Activated CD4-positive, alpha-beta T cell treated with anti-CD3 and anti-CD28 coated beads for 24 hours (primary cell): ENCODE measurements at regions not wholly inside any gene's neighbourhood (a gene's known extent, or its start where the extent isn't known, plus 50 kb on each side); places are given as distances from the start of the nearest gene placed in this dataset.

Experiments
- DNase-seq, 2 donors: peaks; one replicate each; pipeline ENCODE4 v3.0.0-alpha.2; 2020; ENCODE audit warnings: low read depth in 2 of 2

- DNase-seq: no peak
These were observed 1961.9 kb upstream of the ADGRL3 start for GRCh38 chr4:59238212-59238611.

GRCh38 chr4:59240011-59240410 lies 1960.1 kb upstream of the ADGRL3 start:
- DNase-seq: no peak

GRCh38 chr4:59243038-59243437 lies 1957.1 kb upstream of the ADGRL3 start:
- no peak for DNase-seq

GRCh38 chr4:59247032-59247431 lies 1953.1 kb upstream of the ADGRL3 start:
- no peak for DNase-seq

GRCh38 chr4:59248313-59248712 lies 1951.8 kb upstream of the ADGRL3 start:
- DNase-seq: no peak

- no peak for DNase-seq
These were observed 1951.0 kb upstream of the ADGRL3 start for GRCh38 chr4:59249110-59249509.

- no peak for DNase-seq
These were observed 1942.1 kb upstream of the ADGRL3 start for GRCh38 chr4:59258002-59258401.

- no peak for DNase-seq
These were observed 1892.5 kb upstream of the ADGRL3 start for GRCh38 chr4:59307609-59308008.

- no peak for DNase-seq
These were observed 1885.5 kb upstream of the ADGRL3 start for GRCh38 chr4:59314637-59315036.

- no peak for DNase-seq
These were observed 1860.5 kb upstream of the ADGRL3 start for GRCh38 chr4:59339631-59340030.

- DNase-seq: no peak
These were observed 1858.6 kb upstream of the ADGRL3 start for GRCh38 chr4:59341506-59341905.

GRCh38 chr4:59348949-59349348 lies 1851.2 kb upstream of the ADGRL3 start:
- no peak for DNase-seq

GRCh38 chr4:59369229-59369628 lies 1830.9 kb upstream of the ADGRL3 start:
- no peak for DNase-seq

GRCh38 chr4:59374416-59374815 lies 1825.7 kb upstream of the ADGRL3 start:
- no peak for DNase-seq

GRCh38 chr4:59380841-59381366 lies 1819.2 kb upstream of the ADGRL3 start:
- DNase-seq: no peak

- no peak for DNase-seq
These were observed 1818.5 kb upstream of the ADGRL3 start for GRCh38 chr4:59381591-59381990.

GRCh38 chr4:59387759-59388758 lies 1812.1 kb upstream of the ADGRL3 start:
- DNase-seq: no peak

- no peak for DNase-seq
These were observed 1806.3 kb upstream of the ADGRL3 start for GRCh38 chr4:59393780-59394179.

GRCh38 chr4:59400334-59400733 lies 1799.8 kb upstream of the ADGRL3 start:
- DNase-seq: no peak

- no peak for DNase-seq
These were observed 1790.5 kb upstream of the ADGRL3 start for GRCh38 chr4:59409647-59410046.

- DNase-seq: no peak
These were observed 1787.4 kb upstream of the ADGRL3 start for GRCh38 chr4:59412739-59413138.

GRCh38 chr4:59455751-59456150 lies 1744.4 kb upstream of the ADGRL3 start:
- DNase-seq: no peak

GRCh38 chr4:59457576-59457975 lies 1742.5 kb upstream of the ADGRL3 start:
- no peak for DNase-seq
